ENCODE measurements at regions not wholly inside any gene's neighbourhood (a gene's known extent, or its start where the extent isn't known, plus 50 kb on each side); places are given as distances from the start of the nearest gene placed in this dataset.

GRCh38 chr5:42015681-42016080 is 90.6 kb downstream of the FBXO4 start:
- H3K36me3 ChIP-seq (replicated peaks), result no peaks in the 10 kb centered on the region
- DNase-seq, result no peak
- H3K4me3 ChIP-seq (ENCODE audit: low read depth, low read length), result no peak overlapping the region
- in situ Hi-C loops (cut with HindIII; ENCODE audit: low pct_ligation_motif_present, low sequenced_read_pairs), result no loop called here
- TF ChIP-seq, protein P1, sequence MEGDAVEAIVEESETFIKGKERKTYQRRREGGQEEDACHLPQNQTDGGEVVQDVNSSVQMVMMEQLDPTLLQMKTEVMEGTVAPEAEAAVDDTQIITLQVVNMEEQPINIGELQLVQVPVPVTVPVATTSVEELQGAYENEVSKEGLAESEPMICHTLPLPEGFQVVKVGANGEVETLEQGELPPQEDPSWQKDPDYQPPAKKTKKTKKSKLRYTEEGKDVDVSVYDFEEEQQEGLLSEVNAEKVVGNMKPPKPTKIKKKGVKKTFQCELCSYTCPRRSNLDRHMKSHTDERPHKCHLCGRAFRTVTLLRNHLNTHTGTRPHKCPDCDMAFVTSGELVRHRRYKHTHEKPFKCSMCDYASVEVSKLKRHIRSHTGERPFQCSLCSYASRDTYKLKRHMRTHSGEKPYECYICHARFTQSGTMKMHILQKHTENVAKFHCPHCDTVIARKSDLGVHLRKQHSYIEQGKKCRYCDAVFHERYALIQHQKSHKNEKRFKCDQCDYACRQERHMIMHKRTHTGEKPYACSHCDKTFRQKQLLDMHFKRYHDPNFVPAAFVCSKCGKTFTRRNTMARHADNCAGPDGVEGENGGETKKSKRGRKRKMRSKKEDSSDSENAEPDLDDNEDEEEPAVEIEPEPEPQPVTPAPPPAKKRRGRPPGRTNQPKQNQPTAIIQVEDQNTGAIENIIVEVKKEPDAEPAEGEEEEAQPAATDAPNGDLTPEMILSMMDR (IDR thresholded peaks at IDR 0.05; ENCODE audit: low read depth, low read length, missing control alignments), result no peak
- H3K27ac ChIP-seq, result no peak overlapping the region
- no peaks in the 10 kb centered on the region for H3K27me3 ChIP-seq (replicated peaks)

- H3K36me3 ChIP-seq (replicated peaks), result no peaks in the 10 kb centered on the region
- H3K27me3 ChIP-seq (replicated peaks), result no peaks in the 10 kb centered on the region
- no peak overlapping the region for H3K4me3 ChIP-seq (ENCODE audit: low read depth, low read length)
- TF ChIP-seq, protein P1 (IDR thresholded peaks at IDR 0.05; ENCODE audit: low read depth, low read length, missing control alignments), result no peak
- no peak for DNase-seq
- no peak overlapping the region for H3K27ac ChIP-seq
- in situ Hi-C loops (cut with HindIII; ENCODE audit: low pct_ligation_motif_present, low sequenced_read_pairs), result no loop called here
These were observed 95.9 kb downstream of the FBXO4 start for GRCh38 chr5:42020788-42021530.

- TF ChIP-seq, protein P1 (IDR thresholded peaks at IDR 0.05; ENCODE audit: low read depth, low read length, missing control alignments), result no peak
- in situ Hi-C loops (cut with HindIII; ENCODE audit: low pct_ligation_motif_present, low sequenced_read_pairs), result no loop called here
- H3K27me3 ChIP-seq (replicated peaks), result no peaks in the 10 kb centered on the region
- no peak for DNase-seq
- no peak overlapping the region for H3K4me3 ChIP-seq (ENCODE audit: low read depth, low read length)
- H3K27ac ChIP-seq, result no peak overlapping the region
- no peaks in the 10 kb centered on the region for H3K36me3 ChIP-seq (replicated peaks)
These were observed 96.8 kb downstream of the FBXO4 start for GRCh38 chr5:42021923-42022322.

DNA sequence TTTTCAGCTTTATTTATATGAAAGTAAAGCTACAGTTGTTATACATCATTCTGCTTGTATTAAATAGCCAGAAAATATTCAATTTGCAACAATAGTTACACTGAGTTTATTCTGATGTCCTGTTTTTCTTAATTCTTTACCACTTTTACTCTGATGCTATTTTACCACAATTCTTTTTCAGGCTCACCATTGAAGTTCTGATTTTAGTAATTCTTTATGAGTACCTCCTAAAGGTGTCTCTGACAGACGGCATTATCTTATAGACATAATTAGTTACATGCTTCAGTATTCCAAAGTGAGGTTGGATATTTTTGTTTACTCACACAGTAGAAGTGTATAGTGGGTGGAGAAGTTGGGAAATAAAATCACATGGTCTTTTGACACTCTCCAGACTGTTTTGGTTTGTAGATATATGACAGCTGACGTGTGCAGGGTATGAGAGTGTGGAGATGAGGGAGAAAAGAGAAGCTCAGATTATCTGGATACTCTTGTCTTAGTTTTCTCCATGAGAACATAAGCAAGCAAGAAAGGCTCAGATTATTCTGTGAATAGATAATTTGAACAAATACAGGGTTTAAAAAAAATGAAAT is 97.4 kb downstream of the FBXO4 start:
- in situ Hi-C loops (cut with HindIII; ENCODE audit: low pct_ligation_motif_present, low sequenced_read_pairs), result no loop called here
- Histone ChIP-seq H3K27ac (no peak overlapping the region), H3K36me3 (replicated peaks) (no peaks in the 10 kb centered on the region), H3K27me3 (replicated peaks) (no peaks in the 10 kb centered on the region), H3K4me3 (ENCODE audit: low read depth, low read length) (no peak overlapping the region)
- DNase-seq, result no peak
- TF ChIP-seq, protein P1 (IDR thresholded peaks at IDR 0.05; ENCODE audit: low read depth, low read length, missing control alignments), result no peak

DNA sequence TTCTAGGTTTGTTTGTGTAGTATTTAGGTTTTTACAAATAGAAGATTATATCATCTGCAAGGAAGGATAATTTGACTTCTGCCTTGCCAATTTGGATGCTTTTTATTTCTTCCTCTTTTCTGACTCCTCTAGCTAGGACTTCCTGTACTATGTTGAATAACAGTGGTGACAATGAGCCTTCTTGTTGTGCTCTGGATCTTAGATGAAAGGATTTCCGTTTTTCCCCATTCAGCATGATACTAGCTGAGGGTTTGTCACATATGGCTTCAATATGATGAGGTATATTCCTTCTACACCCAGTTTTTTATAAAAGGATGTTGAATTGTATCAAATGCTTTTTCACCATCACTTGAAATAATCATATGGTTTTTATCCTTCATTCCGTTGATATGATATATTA is 101.4 kb downstream of the FBXO4 start:
- DNase-seq, result no peak
- Histone ChIP-seq H3K27ac (no peak overlapping the region), H3K4me3 (ENCODE audit: low read depth, low read length) (no peak overlapping the region), H3K36me3 (replicated peaks) (no peaks in the 10 kb centered on the region), H3K27me3 (replicated peaks) (no peaks in the 10 kb centered on the region)
- in situ Hi-C loops (cut with HindIII; ENCODE audit: low pct_ligation_motif_present, low sequenced_read_pairs), result no loop called here
- TF ChIP-seq, protein P1 (IDR thresholded peaks at IDR 0.05; ENCODE audit: low read depth, low read length, missing control alignments), result no peak

Measured in brain microvascular endothelial cell (primary cell).